Thyroid gland (tissue), 4 donors: ENCODE measurements at regions not wholly inside any gene's neighbourhood (a gene's known extent, or its start where the extent isn't known, plus 50 kb on each side); places are given as distances from the start of the nearest gene placed in this dataset.

Source experiments
- POLR2A ChIP-seq, 2 donors: fragments of 450-650 bp; IDR thresholded peaks; one replicate each; pipeline ENCODE4 v1.6.1; 2017; ENCODE audit warnings: antibody characterized with exemption in 2 of 2, mild to moderate bottlenecking in 2 of 2, moderate library complexity in 1 of 2
- TF ChIP-seq, protein P1 (sequence below), 6 experiments: fragments of 200-600 bp in 3 of 6; fragments of 450-650 bp in 3 of 6; sonication (generic) in 3 of 6; IDR thresholded peaks; one replicate each; pipeline ENCODE4 v1.5.1; 2016 to 2019; ENCODE audit warnings: antibody characterized with exemption in 6 of 6, mild to moderate bottlenecking in 2 of 6, inconsistent platforms in 1 of 6, moderate library complexity in 1 of 6

GRCh38 chr15:35993196-35993595 lies 447.2 kb upstream of the DPH6 start:
- TF ChIP-seq, protein P1, sequence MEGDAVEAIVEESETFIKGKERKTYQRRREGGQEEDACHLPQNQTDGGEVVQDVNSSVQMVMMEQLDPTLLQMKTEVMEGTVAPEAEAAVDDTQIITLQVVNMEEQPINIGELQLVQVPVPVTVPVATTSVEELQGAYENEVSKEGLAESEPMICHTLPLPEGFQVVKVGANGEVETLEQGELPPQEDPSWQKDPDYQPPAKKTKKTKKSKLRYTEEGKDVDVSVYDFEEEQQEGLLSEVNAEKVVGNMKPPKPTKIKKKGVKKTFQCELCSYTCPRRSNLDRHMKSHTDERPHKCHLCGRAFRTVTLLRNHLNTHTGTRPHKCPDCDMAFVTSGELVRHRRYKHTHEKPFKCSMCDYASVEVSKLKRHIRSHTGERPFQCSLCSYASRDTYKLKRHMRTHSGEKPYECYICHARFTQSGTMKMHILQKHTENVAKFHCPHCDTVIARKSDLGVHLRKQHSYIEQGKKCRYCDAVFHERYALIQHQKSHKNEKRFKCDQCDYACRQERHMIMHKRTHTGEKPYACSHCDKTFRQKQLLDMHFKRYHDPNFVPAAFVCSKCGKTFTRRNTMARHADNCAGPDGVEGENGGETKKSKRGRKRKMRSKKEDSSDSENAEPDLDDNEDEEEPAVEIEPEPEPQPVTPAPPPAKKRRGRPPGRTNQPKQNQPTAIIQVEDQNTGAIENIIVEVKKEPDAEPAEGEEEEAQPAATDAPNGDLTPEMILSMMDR (IDR thresholded peaks at IDR 0.05): no peak
- no peak for TF ChIP-seq POLR2A (IDR thresholded peaks at IDR 0.05)
